HG02981 (cell line): ENCODE measurements at regions not wholly inside any gene's neighbourhood (a gene's known extent, or its start where the extent isn't known, plus 50 kb on each side); places are given as distances from the start of the nearest gene placed in this dataset.

Source experiments
- ATAC-seq: cut with Tn5 transposase; IDR thresholded peaks from one replicate; pipeline ENCODE4 v1.9.1; 2021; ENCODE audit warnings: mild to moderate bottlenecking, moderate library complexity; ENCODE audit not compliant: unreplicated experiment

DNA sequence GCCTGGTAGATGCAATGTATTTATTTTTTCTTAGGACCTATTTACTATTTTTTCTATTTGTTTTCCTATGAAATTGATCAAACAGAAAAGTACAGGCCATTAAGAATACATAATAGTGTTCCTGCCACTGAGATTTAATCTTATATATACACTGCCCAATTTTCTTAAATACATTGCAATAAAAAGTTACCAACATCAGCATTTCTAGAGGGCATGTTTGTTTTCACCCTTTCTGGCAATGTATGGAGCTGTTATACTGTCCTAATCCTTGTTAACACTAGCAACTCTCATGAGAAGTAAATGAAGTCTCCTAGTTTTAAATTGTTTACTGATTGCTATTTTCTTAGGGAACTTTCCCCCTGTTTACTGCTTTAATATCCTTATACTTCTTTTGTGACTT, 359.1 kb upstream of the SEMA3A start:
- ATAC-seq, result no peak

DNA sequence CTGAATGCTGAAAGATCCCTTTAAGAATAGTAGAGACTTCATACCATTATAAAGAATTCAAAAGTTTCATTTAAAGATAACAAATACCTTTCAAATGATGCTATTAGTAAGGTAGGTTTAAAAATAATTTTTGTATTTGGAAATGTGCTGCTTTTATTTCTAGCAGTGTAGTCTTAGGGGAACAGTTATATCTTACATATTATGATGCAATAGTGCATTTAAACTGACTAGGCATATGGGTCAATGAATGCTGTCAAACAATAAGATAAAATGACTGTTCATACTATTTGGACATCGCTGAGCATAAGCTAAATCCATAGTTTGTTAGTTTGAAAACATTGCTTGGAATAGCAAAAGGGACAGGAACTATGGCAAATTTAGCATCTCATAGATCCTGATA, 354.8 kb upstream of the SEMA3A start:
- ATAC-seq, result no peak

DNA sequence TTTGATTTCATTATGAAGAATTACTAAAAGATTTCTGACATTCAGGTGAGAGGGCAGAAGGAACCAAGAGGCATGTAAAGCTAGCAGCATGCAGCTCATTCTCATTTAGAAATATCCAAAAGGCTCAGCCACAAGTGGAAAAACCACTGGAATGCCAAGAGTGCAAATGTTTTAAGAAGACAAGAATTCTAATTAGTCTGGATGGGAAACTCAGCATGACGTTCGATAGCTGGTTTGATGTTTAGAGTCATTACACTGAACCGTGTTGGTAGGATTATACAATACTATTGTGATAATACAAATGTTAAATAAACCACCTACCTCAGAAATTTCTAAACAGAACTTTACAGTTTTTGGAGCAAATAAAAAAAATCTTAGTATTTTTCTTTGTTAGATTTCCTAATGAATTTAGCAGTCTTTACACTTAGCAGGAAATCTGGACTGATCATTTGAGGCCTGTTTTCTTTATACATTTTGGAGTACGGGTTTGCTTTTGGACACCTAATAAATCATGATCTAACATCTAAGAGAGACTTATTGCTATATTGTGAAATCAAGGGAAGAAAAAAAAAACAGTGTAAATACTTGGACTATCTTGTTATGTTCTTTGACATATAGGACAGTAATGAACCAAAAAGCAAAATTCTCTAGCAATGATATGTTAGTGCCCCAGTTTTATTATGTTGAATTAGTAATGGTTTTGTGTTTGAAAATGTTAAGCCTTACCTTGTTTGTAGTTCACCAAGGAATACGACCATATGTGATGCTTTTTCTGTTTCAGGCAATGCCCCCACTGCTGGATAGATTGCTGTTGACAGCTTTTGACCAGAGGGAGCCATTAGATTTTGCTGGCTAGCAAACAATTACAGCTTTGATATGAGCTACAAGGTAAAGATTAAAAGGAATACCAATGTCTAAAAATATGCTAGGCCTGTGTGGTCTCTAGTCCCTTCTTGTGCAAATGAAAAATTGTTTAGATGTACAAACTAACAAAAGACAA, 354.1 kb upstream of the SEMA3A start:
- ATAC-seq, result no peak

DNA sequence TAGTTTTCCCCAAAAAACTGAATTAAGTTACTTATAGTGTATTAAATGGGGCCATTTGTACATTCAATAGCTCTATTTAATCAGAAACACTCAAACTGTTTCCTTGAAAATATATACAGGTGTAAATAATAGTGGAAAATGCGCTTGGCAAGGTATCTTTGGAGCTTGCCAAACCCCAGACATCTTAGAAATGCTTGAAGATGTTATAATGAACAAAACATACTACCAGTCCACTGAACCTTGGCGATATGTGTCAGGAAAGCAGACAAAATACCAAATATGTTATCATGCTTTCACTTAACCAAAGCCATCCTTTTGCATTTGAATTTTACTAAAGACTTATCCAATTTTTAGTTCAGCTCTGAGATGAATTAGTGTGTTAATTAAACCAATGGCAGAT, 352.7 kb upstream of the SEMA3A start:
- ATAC-seq, result no peak

DNA sequence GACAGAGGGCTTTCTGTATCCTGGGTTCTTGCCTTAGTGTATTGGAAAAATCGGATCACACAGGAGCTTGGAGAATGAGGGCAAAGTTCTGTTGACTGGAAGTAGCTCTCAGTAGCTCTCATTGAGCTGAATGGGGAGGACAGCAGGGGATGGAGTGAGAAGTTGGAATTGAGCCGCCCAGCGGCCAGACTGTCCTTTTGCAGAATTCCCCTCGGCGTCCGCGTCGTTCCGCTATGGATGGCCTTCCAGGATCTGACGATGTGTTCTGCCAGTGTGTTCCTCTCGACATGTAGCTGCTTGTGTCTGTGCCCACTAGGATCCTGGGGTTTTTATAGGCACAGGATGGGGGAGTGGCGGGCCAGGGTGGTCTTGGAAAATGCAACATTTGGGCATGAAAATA, 351.8 kb upstream of the SEMA3A start:
- ATAC-seq, result no peak

DNA sequence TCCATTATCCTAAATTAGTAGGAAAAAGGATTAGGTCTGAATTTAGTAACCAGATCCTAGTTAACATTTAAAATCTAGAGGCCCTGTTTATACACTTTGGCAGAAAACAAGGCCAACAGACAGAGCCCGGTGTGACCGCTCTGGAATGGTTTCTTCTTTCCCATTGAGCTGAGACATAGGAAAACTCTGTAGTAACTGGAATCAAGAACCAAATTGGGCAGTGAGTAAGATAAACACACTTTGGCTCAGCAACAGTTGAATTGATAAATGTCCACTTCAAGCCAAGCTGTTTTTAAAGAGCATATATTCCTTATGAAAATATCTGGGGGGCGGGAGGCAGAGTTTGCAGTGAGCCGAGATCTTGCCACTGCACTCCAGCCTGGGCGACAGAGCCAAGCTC, 343.7 kb upstream of the SEMA3A start:
- ATAC-seq, result no peak

DNA sequence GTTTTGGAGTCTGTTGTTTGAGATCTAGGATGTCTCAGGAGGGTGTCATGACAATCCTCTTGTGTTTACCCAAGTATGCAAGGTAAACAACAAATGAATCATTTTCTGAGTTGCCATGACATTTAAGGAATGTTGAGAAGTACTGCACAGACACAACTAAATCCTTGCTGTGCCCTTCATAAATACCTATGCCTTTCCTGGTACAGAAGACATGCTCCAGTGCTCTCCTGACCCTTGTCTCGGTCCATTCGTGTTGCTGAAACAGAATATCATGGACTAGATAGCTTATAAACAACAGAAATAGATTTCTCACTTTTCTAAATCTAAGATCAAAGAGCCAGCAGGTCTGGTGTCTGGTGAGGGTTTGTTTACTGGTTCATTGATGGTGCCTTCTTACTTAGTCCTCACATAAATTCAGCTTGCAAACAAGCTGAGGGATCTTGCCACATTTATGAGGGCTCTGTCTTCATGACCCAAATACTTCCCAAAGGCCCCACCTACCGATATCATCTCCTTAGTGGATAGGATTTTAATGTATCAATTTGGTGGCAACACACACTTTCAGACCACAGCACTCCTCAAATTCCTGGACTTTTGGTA, 341.8 kb upstream of the SEMA3A start:
- no peak for ATAC-seq

DNA sequence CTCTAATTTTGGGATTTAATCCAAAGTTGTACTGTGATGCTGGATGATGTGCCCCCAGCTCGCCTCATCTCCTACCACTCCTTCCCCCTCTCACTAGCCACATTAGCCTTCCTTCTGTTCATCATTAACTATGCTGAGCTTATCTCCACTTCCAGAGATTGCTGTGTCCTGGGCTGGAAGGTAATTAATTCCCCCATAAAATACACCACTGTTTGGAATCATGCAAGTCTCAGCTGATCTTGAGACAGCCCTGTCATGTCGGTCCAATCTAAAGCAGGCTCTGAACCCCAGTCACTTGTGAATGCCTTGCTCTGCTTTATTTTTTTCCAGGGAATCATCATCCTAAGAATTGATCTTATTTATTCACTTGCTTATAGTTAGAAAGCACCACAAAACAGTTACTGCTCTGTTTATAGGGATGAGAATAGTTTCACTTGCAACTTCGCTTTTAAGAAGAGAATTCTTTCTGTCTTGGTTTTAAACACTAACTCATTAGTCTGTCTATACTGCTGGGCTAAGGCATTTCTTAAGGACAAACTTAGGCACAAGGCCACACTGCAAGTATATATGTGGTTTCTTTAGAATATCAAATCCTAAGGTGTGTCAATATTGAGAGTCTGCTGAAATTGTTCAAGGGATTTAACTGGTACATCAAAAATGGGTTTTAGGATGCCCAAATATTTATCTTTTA, 341.1 kb upstream of the SEMA3A start:
- no peak for ATAC-seq

DNA sequence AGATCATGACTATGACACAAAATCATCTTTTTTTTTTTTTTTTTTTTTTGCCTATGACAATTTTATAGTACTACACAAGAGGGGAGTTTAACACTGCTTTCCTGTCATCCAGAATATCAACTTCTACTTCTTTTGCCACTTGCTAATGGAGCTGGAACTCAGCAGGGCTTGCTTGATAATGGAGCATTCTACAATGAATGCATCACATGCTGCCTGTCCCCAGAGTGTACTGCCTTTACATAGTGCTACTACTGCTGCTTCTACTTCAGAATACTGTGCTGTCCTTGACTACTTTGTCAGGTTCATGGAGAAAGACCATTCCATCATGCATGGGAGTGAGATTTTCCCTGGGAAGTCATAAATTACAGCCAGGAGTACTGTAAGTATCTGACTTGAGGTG, 338.6 kb upstream of the SEMA3A start:
- ATAC-seq, result no peak

DNA sequence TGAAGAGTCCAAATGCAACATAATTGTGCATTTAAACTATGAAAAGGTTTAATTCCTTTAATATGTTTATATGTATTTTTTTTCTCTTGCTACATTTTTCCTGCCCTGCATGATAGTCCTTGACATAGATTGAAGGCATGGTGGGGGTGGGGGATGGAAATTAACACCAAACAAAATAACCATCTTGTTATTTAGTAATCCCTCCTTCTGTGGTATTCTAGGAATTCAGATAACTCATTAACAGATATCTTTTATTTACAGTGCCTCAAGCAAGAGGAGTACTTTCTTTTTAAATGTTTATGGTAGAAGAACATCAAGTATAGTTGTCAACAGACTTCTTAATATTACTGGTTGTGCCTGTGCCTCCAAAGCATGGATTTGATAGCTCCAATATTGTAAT, 337.6 kb upstream of the SEMA3A start:
- no peak for ATAC-seq

DNA sequence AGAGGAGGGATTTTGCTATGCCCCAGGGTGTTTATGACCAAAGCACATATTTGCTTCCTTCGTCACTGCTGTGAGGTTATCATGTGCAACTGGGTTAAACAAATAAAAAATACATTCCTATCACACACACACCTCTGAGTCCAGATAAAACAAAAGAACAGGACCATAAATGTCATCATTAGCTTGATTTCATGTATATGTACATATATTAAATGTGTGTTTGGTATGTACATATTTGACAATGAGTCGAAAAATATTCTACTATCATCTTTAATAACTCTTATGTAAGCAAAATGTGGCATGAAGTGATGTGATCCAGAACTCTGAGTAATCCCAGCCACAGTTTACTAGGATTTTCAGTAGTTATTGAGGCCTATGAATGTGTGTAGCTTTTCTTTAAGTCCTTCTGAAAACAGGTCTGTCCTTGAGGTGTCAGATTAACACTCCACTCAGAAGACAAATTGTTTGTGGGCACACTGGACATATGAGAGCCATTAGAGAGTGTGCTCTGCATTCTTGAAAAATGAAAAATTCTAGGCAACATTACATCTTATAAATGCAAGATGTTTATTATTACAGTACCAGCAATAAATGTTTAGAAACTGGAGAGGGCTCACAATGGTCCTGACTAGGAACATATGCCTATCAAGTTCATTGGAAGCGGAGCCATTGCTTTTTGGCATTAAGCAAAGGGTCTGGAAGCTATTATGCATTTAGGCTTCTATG, 335.1 kb upstream of the SEMA3A start:
- ATAC-seq, result no peak

DNA sequence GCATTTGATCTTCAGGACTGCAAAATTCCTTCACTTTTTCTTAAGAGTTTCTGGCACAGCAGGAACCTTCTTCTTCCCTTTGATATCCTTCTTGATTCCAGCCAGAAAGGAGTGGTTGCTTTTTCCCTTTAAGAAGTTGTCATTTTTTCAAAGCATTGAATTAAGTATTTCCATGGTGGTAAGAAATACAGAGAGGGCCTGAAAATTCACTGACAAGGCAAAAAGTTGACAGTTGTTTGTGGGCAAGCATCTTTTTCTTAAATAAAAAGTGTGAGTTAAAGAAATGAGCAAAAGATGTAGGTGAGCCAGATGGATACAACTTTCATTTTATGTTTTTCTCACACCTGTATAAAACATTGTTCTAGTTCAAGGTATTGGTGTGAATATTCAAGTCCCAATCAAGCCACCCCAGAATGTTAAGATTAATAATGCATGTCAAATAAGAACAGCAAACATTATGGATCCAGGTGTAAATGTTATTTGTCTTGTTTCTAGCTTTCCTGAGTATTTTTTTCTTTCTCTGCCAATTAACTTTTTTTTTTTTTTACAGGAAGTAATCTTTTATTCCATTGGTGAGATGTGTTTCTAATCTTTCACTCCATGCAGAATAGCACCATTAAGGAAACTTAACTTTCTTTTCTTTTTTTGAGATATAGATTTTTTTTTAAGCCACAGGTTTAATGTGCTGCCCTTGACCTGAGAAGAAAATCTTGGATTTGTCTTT, 334.3 kb upstream of the SEMA3A start:
- no peak for ATAC-seq

DNA sequence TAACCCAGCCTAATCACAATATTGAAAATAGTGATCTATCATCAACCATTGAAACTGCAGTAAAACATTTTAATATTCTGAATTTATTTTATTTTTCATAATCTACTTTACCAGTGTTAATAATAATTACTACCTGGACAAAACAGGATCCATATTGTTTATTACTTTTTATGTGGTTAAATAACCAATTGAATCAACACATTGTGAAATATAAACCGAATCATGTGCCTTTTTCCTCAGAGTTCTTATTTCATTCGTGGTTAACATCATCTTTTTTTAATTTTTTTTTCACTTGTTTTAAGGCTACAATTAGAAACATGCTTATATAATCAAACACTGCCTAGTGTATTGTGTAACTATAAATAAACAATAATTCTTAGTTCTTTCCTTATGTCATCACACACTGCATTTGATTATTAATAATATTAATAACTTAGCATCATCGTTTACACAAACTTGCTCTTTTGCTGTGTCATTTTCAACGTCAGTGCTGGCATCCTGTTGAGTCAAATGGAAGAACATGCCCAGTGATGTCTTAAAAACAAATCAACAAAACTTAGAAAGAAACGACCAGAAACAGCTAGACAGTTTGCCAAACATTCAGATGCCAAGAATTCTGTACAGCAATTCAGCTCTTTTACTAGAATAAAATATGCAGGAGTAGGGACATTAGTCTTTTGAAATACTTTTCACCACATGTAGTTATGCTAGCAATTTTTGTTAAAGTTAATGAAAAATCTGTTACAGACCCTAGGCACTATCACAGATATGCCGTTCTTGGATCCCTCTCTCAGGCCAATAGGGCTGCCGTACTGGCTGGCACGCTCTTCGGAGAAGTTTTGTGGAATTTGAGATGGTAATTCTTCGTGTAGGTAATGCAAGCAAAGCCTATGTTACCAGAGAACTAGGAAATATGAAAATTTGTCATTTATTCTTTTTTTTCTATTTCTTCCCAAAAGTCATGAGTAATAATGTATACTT, 330.4 kb upstream of the SEMA3A start:
- no peak for ATAC-seq

DNA sequence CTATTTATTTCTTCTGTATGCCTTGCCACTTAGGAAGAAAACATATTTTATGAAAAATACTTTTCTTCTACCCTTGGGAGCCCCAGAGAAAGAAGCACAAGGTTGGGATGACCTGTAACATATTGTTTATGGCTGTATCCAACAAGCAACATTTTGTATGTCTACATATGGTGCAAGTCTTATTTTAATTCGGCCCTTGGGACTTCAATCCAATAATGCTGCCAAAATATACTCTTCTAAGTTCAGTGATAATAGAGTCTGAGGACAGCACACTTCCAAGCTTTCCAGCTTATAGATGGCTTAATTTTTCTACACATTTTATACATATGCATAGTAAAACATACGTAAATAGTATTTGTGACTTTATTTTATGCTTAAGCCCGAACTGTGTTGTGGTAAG, 318.5 kb upstream of the SEMA3A start:
- no peak for ATAC-seq

DNA sequence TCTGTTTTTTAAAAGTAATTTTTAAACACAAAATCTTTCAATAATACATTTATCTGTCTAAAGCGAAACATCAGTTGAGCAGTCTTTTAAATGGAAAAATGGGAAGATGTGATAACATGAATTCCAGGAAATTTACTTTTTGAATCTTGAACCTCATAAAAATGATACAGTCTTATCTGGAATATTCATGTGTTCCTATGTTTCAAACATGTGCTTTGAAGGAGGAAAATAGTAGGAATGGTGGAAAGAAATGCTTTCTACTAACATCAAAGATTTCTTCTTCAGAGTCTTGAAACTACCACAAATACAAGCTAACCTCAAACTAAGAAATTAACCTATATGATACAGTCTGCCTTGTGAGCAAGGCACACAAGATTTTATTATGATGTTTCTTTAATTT, 317.5 kb upstream of the SEMA3A start:
- ATAC-seq, result no peak

DNA sequence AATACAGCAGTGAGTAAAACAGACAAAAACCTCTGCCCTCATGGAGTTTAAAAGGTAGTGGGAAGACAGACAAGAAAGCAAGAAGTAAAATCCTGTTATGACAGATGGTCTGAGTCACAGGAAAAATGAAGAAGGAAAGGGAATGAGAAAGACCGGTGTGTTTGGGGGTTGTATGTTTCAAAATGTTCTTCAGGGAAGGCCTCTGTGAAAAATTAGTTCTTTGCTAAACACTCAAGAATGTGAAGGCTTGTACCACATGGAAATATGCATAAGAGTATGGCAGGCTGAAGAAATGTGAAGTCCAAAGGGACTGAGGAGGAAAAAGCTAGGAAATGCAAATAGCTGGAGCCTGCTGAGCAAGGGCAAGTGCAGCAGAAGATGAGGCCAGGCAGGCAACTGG, 315.9 kb upstream of the SEMA3A start:
- no peak for ATAC-seq

DNA sequence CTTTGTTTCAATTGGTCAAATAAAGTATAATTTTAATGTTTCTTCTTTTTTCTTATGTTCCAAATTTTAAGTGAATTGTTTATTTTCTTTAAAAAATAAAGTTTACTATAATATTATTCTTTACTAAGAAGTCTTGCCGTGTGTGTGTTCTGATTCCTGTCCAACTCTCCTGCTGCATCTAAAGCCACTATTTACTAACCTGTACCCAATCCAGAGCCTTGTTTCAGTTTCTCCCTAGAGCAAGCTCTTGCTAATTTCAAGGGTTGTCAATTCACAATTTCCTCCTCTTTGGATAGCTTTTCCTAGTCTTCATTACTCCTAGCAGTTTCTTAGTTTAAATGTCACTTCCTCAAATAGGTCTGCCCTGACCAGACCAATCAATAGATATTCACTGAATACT, 314.9 kb upstream of the SEMA3A start:
- no peak for ATAC-seq

DNA sequence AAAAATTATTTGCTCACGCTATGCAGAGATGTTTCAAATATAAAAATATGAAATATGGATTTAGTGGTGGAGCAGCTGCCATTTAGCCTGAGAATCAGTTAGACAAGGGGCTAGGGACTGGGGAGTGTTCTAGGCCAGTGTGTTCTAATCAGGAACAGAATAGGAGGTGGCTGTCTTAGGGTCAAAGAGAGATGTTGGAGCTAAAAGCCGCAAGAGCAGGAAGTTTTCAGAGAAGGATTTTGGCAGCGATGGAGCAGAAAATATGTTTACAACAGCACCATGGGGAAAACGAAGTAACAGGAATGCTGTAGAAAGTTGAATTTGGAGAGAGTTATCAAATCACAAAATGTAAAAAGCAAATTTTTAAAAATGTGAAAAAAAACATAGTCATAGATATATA, 314.0 kb upstream of the SEMA3A start:
- ATAC-seq, result no peak

DNA sequence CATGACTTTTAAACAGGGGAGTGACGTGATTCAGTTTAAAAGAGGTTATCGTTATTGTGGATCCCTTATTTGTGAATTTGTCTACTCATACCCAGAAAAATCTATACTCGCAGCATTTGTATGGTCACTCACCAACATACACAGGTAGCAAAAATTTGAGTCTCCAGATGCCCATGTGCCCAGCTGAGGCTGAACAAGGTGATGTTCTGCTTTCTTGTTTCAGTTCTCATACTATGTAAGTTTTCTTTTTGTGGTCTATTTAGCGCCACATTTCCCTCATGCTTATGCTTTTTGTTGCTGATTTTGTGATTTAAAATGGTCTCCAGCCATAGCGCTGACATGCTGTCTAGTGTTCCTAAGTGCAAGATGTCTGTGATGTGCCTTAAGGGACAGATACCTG, 312.9 kb upstream of the SEMA3A start:
- ATAC-seq, result no peak
